Muscle layer of duodenum (tissue), 2 donors: ENCODE measurements at regions not wholly inside any gene's neighbourhood (a gene's known extent, or its start where the extent isn't known, plus 50 kb on each side); places are given as distances from the start of the nearest gene placed in this dataset.

Source experiments
- H3K27ac ChIP-seq: one replicate; pipeline ENCODE4 v1.7.0; 2013; ENCODE audit warnings: mild to moderate bottlenecking, low read length
- H3K27me3 ChIP-seq: one replicate; pipeline ENCODE4 v1.7.0; 2013; ENCODE audit warnings: low read depth, mild to moderate bottlenecking, control low read depth, low read length
- H3K36me3 ChIP-seq, 2 donors: one replicate each; pipeline ENCODE4 v1.7.0; 2013; ENCODE audit warnings: low read length in 2 of 2, control low read depth in 1 of 2, mild to moderate bottlenecking in 1 of 2; ENCODE audit not compliant: insufficient read depth in 2 of 2, control insufficient read depth in 1 of 2
- H3K4me1 ChIP-seq, 2 donors: one replicate each; pipeline ENCODE4 v1.7.0; 2013; ENCODE audit warnings: low read length in 2 of 2, mild to moderate bottlenecking in 2 of 2, control low read depth in 1 of 2, moderate library complexity in 1 of 2; ENCODE audit not compliant: insufficient read depth in 2 of 2, control insufficient read depth in 1 of 2
- H3K4me3 ChIP-seq, 2 donors: one replicate each; pipeline ENCODE4 v1.7.0; 2013; ENCODE audit warnings: low read length in 2 of 2, low read depth in 1 of 2, mild to moderate bottlenecking in 1 of 2
- H3K9me3 ChIP-seq, 2 donors: one replicate each; pipeline ENCODE4 v1.7.0; 2013; ENCODE audit warnings: low read length in 2 of 2, control low read depth in 1 of 2, mild to moderate bottlenecking in 1 of 2; ENCODE audit not compliant: control insufficient read depth in 1 of 2
- donor health status: healthy.

GRCh38 chr6:113388996-113389395 lies 468.1 kb upstream of the MARCKS start:
- Histone ChIP-seq H3K9me3 (no peaks in the 10 kb centered on the region), H3K4me1 (no peaks in the 10 kb centered on the region), H3K4me3 (no peak overlapping the region), H3K27me3 (no peaks in the 10 kb centered on the region), H3K27ac (no peak overlapping the region), H3K36me3 (no peaks in the 10 kb centered on the region)

GRCh38 chr6:113392551-113393055 lies 464.5 kb upstream of the MARCKS start:
- Histone ChIP-seq H3K4me3 (no peak overlapping the region), H3K4me1 (no peaks in the 10 kb centered on the region), H3K27ac (no peak overlapping the region), H3K27me3 (no peaks in the 10 kb centered on the region), H3K9me3 (no peaks in the 10 kb centered on the region), H3K36me3 (no peaks in the 10 kb centered on the region)

- no peak overlapping the region for H3K4me3 ChIP-seq
- no peaks in the 10 kb centered on the region for H3K36me3 ChIP-seq
- no peaks in the 10 kb centered on the region for H3K4me1 ChIP-seq
- no peak overlapping the region for H3K27ac ChIP-seq
- H3K27me3 ChIP-seq: no peaks in the 10 kb centered on the region
- no peaks in the 10 kb centered on the region for H3K9me3 ChIP-seq
Measured at GRCh38 chr6:113394216-113394615, 462.9 kb upstream of the MARCKS start.

- Histone ChIP-seq H3K4me1 (no peaks in the 10 kb centered on the region), H3K36me3 (no peaks in the 10 kb centered on the region), H3K4me3 (no peak overlapping the region), H3K27ac (no peak overlapping the region), H3K9me3 (no peaks in the 10 kb centered on the region), H3K27me3 (no peaks in the 10 kb centered on the region)
Measured at GRCh38 chr6:113394729-113395128, 462.4 kb upstream of the MARCKS start.

- H3K36me3 ChIP-seq: no peaks in the 10 kb centered on the region
- H3K9me3 ChIP-seq: no peaks in the 10 kb centered on the region
- H3K4me3 ChIP-seq: no peak overlapping the region
Measured at GRCh38 chr6:113396730-113397129, 460.4 kb upstream of the MARCKS start.

GRCh38 chr6:113397236-113397635 lies 459.9 kb upstream of the MARCKS start:
- no peak overlapping the region for H3K4me3 ChIP-seq
- no peak overlapping the region for H3K27ac ChIP-seq
- H3K4me1 ChIP-seq: no peaks in the 10 kb centered on the region
- H3K36me3 ChIP-seq: no peaks in the 10 kb centered on the region
- H3K27me3 ChIP-seq: no peaks in the 10 kb centered on the region
- H3K9me3 ChIP-seq: no peaks in the 10 kb centered on the region

More at GRCh38 chr6:113396730-113397129, 460.4 kb upstream of the MARCKS start:
- H3K27ac ChIP-seq: no peak overlapping the region
- no peaks in the 10 kb centered on the region for H3K4me1 ChIP-seq
- no peaks in the 10 kb centered on the region for H3K27me3 ChIP-seq

- no peaks in the 10 kb centered on the region for H3K27me3 ChIP-seq
- no peak overlapping the region for H3K4me3 ChIP-seq
- H3K9me3 ChIP-seq: no peaks in the 10 kb centered on the region
- H3K36me3 ChIP-seq: no peaks in the 10 kb centered on the region
- no peak overlapping the region for H3K27ac ChIP-seq
- no peaks in the 10 kb centered on the region for H3K4me1 ChIP-seq
Measured at GRCh38 chr6:113401231-113401630, 455.9 kb upstream of the MARCKS start.

- no peak overlapping the region for H3K27ac ChIP-seq
- no peaks in the 10 kb centered on the region for H3K27me3 ChIP-seq
- no peaks in the 10 kb centered on the region for H3K9me3 ChIP-seq
- H3K4me3 ChIP-seq: no peak overlapping the region
- no peaks in the 10 kb centered on the region for H3K36me3 ChIP-seq
- no peaks in the 10 kb centered on the region for H3K4me1 ChIP-seq
Measured at GRCh38 chr6:113402544-113402943, 454.6 kb upstream of the MARCKS start.

- Histone ChIP-seq H3K4me1 (no peaks in the 10 kb centered on the region), H3K27ac (no peak overlapping the region), H3K4me3 (no peak overlapping the region), H3K9me3 (no peaks in the 10 kb centered on the region), H3K36me3 (no peaks in the 10 kb centered on the region), H3K27me3 (no peaks in the 10 kb centered on the region)
Measured at GRCh38 chr6:113403966-113404595, 453.1 kb upstream of the MARCKS start.

GRCh38 chr6:113405326-113406047 lies 451.7 kb upstream of the MARCKS start:
- Histone ChIP-seq H3K27ac (no peak overlapping the region), H3K4me1 (no peaks in the 10 kb centered on the region), H3K4me3 (no peak overlapping the region), H3K9me3 (no peaks in the 10 kb centered on the region), H3K27me3 (no peaks in the 10 kb centered on the region), H3K36me3 (no peaks in the 10 kb centered on the region)

GRCh38 chr6:113406048-113406695 lies 451.0 kb upstream of the MARCKS start:
- no peak overlapping the region for H3K4me3 ChIP-seq
- H3K27me3 ChIP-seq: no peaks in the 10 kb centered on the region
- no peaks in the 10 kb centered on the region for H3K9me3 ChIP-seq
- no peak overlapping the region for H3K27ac ChIP-seq
- no peaks in the 10 kb centered on the region for H3K4me1 ChIP-seq
- no peaks in the 10 kb centered on the region for H3K36me3 ChIP-seq
